ENCODE measurements at regions not wholly inside any gene's neighbourhood (a gene's known extent, or its start where the extent isn't known, plus 50 kb on each side); places are given as distances from the start of the nearest gene placed in this dataset.

DNA sequence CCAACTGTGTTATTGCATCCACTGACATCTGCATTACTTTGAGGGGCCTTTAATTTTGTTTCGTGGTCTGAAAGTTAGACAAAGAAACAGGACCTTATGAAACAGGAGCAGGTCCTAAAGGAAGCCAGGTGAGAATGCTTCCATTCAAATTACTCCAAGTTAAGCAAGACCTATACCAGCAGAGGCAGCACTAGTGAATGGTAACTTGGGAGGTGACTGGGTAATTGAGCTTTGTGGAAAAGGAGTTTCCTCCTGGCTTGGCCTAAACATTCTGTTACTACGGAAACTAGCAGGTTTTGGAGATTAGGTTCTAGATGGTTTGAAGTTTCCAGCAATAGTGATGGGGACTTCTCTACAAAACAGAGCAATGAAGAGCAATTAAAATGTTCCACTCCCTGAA, 173.5 kb downstream of the NKX6-1 start (continued):
- TF ChIP-seq, protein P1, sequence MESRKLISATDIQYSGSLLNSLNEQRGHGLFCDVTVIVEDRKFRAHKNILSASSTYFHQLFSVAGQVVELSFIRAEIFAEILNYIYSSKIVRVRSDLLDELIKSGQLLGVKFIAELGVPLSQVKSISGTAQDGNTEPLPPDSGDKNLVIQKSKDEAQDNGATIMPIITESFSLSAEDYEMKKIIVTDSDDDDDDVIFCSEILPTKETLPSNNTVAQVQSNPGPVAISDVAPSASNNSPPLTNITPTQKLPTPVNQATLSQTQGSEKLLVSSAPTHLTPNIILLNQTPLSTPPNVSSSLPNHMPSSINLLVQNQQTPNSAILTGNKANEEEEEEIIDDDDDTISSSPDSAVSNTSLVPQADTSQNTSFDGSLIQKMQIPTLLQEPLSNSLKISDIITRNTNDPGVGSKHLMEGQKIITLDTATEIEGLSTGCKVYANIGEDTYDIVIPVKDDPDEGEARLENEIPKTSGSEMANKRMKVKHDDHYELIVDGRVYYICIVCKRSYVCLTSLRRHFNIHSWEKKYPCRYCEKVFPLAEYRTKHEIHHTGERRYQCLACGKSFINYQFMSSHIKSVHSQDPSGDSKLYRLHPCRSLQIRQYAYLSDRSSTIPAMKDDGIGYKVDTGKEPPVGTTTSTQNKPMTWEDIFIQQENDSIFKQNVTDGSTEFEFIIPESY (IDR thresholded peaks at IDR 0.05) = no peak

DNA sequence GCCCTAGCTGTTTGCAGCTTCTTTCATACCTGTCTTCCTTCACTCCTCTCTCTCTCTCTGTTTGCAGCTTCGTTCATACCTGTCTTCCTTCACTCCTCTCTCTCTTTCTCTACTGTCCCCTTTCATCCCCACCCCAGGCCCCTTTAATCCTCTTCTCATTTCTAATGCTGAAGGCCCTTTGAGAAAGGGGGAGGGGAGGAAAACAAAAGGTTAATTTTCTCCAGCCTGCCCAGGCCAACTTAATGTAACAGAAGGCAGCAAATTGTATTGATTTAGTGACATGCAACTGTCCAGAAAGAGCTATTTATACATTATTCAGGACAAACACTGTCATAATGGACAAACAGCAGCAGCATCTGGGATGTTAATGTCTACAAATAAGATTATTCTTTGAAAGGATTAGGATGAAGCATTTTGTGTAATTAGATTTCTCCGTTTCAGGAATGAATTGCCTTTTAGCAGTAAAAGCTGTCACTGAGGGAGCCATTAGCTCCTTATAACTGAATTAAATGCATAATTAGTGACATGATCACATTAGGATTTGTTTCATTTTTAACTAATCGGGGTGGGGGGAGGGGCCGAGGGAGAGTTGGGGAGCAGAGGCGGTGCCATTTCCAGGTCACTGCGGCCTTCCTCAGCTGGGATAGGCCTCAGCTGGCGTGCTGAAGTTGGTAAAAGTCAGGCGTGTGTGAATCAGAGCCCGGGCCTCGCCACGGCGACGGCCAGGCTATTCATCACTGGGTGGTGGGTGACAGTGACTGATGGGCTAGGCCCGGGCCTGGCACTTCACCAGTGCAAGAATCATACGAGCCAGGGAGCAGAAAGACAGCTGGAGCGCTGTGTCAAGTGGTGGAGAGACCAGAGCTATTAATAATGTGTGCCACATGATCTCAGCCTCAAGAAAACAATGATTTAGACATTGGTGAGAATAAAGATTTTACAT, 174.5 kb downstream of the NKX6-1 start:
- POLR2A ChIA-PET = no interaction called here
- in situ Hi-C loops (cut with MboI) = no loop called here
- H3K79me2 ChIP-seq (ENCODE audit: control insufficient read depth, insufficient read depth, low read length) = no peaks in the 10 kb centered on the region
- H3K36me3 ChIP-seq (ENCODE audit: control insufficient read depth in 2 of 2, insufficient read depth in 2 of 2, low read length in 1 of 2) = no peaks in the 10 kb centered on the region
- CTCF ChIA-PET = no interaction called here
- H2AFZ ChIP-seq (ENCODE audit: control insufficient read depth, low read depth, low read length) = no peak overlapping the region
- no peaks in the 10 kb centered on the region for H3K4me1 ChIP-seq (ENCODE audit: control insufficient read depth, insufficient read depth, low read length)
- no peak for FAIRE-seq
- no peak overlapping the region for H3K9ac ChIP-seq (ENCODE audit: control insufficient read depth, insufficient read depth, low read length)
- ATAC-seq = no peak
- SMC1A ChIA-PET (ENCODE audit: uncharacterized antibody, unreplicated experiment) = no interaction called here
- no peak for DNase-seq (ENCODE audit: low read depth, low spot score)
- H3K27ac ChIP-seq (ENCODE audit: control insufficient read depth, insufficient read depth) = no peak overlapping the region
- no peaks in the 10 kb centered on the region for H3K9me3 ChIP-seq (replicated peaks; ENCODE audit: control insufficient read depth, insufficient read depth, low read length)
- H3K27me3 ChIP-seq (replicated peaks in 1 of 2; ENCODE audit: control insufficient read depth in 2 of 2, insufficient read depth in 2 of 2, low read length in 1 of 2) = no peaks in the 10 kb centered on the region
- no peaks in the 10 kb centered on the region for H4K20me1 ChIP-seq (ENCODE audit: control insufficient read depth, insufficient read depth)
- intact Hi-C loops (cut with micrococcal nuclease; ENCODE audit: unreplicated experiment) = no loop called here
- 10% methylated on average over 16 of the region's 16 CpGs for WGBS (ENCODE audit: insufficient coverage, insufficient replicate concordance, low lambda C conversion rate, missing lambda C conversion rate)
- RAD21 ChIA-PET (ENCODE audit: unreplicated experiment) = no interaction called here
- no peak overlapping the region for H3K4me3 ChIP-seq
- no peak overlapping the region for H3K4me2 ChIP-seq (ENCODE audit: control insufficient read depth, insufficient read depth)
- no TSS peak for BruUV-seq (replicated peaks)
- TF ChIP-seq SMAD1 (IDR thresholded peaks at IDR 0.05; ENCODE audit: low read depth, partially characterized antibody) = no peak
- no peak for TF ChIP-seq TBL1XR1 (IDR thresholded peaks at IDR 0.05; ENCODE audit: low read depth, low read length)
- TF ChIP-seq, protein P2, sequence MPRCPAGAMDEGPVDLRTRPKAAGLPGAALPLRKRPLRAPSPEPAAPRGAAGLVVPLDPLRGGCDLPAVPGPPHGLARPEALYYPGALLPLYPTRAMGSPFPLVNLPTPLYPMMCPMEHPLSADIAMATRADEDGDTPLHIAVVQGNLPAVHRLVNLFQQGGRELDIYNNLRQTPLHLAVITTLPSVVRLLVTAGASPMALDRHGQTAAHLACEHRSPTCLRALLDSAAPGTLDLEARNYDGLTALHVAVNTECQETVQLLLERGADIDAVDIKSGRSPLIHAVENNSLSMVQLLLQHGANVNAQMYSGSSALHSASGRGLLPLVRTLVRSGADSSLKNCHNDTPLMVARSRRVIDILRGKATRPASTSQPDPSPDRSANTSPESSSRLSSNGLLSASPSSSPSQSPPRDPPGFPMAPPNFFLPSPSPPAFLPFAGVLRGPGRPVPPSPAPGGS (IDR thresholded peaks at IDR 0.05; ENCODE audit: borderline replicate concordance, insufficient read depth, low read depth, low read length, poor library complexity, severe bottlenecking) = no peak
- no peak for TF ChIP-seq RFX5 (IDR thresholded peaks at IDR 0.05; ENCODE audit: low read depth, low read length)
- TF ChIP-seq, protein P3, sequence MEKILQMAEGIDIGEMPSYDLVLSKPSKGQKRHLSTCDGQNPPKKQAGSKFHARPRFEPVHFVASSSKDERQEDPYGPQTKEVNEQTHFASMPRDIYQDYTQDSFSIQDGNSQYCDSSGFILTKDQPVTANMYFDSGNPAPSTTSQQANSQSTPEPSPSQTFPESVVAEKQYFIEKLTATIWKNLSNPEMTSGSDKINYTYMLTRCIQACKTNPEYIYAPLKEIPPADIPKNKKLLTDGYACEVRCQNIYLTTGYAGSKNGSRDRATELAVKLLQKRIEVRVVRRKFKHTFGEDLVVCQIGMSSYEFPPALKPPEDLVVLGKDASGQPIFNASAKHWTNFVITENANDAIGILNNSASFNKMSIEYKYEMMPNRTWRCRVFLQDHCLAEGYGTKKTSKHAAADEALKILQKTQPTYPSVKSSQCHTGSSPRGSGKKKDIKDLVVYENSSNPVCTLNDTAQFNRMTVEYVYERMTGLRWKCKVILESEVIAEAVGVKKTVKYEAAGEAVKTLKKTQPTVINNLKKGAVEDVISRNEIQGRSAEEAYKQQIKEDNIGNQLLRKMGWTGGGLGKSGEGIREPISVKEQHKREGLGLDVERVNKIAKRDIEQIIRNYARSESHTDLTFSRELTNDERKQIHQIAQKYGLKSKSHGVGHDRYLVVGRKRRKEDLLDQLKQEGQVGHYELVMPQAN (conservative IDR thresholded peaks at IDR 0.05) = no peak
- TF ChIP-seq SUPT20H (IDR thresholded peaks at IDR 0.05; ENCODE audit: borderline replicate concordance, control insufficient read depth, low read depth, low read length) = no peak
- no peak for TF ChIP-seq RUNX3 (IDR thresholded peaks at IDR 0.05; ENCODE audit: low read length)
- no peak for TF ChIP-seq JUND (IDR thresholded peaks at IDR 0.05; ENCODE audit: low read depth, low read length)
- TF ChIP-seq, protein P4, sequence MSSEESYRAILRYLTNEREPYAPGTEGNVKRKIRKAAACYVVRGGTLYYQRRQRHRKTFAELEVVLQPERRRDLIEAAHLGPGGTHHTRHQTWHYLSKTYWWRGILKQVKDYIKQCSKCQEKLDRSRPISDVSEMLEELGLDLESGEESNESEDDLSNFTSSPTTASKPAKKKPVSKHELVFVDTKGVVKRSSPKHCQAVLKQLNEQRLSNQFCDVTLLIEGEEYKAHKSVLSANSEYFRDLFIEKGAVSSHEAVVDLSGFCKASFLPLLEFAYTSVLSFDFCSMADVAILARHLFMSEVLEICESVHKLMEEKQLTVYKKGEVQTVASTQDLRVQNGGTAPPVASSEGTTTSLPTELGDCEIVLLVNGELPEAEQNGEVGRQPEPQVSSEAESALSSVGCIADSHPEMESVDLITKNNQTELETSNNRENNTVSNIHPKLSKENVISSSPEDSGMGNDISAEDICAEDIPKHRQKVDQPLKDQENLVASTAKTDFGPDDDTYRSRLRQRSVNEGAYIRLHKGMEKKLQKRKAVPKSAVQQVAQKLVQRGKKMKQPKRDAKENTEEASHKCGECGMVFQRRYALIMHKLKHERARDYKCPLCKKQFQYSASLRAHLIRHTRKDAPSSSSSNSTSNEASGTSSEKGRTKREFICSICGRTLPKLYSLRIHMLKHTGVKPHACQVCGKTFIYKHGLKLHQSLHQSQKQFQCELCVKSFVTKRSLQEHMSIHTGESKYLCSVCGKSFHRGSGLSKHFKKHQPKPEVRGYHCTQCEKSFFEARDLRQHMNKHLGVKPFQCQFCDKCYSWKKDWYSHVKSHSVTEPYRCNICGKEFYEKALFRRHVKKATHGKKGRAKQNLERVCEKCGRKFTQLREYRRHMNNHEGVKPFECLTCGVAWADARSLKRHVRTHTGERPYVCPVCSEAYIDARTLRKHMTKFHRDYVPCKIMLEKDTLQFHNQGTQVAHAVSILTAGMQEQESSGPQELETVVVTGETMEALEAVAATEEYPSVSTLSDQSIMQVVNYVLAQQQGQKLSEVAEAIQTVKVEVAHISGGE (CRISPR knock-in tag; IDR thresholded peaks at IDR 0.05) = no peak
- TF ChIP-seq TCF12 (IDR thresholded peaks at IDR 0.05; ENCODE audit: low read depth, low read length) = no peak
- no peak for TF ChIP-seq MTA3 (IDR thresholded peaks at IDR 0.05; ENCODE audit: borderline replicate concordance, low read length)
- TF ChIP-seq NR2C2 (IDR thresholded peaks at IDR 0.05; ENCODE audit: borderline replicate concordance, control insufficient read depth, insufficient read length, low read depth) = no peak
